ENCODE measurements at regions not wholly inside any gene's neighbourhood (a gene's known extent, or its start where the extent isn't known, plus 50 kb on each side); places are given as distances from the start of the nearest gene placed in this dataset.

DNA sequence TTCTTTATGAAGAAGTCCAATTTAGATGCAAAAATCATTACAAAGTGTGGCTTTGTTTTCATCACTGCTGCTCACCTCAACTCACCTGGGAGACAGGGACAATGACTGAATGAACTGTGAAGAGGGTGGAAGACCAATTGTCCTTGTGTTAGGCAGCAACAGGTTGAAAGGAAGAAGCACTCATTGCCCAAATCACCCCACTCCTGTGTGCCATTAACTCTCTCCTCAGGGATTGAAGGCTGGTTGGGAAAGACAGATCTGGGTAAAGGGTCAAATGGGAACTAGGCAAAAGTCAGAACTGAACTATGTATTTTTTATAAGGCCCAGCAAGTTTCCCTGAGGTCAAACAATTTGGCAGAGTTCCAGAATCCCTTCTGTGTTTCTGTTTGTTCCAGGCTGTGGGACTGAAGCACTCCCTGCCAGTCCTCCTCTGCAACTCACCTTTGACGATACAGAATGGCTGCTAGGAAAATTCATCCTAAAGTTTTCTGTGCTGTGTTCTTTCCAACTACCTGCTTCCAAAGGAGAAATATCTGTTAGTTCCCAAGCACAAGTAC, 68.6 kb upstream of the CCDC39 start:
- TF ChIP-seq, protein P1, sequence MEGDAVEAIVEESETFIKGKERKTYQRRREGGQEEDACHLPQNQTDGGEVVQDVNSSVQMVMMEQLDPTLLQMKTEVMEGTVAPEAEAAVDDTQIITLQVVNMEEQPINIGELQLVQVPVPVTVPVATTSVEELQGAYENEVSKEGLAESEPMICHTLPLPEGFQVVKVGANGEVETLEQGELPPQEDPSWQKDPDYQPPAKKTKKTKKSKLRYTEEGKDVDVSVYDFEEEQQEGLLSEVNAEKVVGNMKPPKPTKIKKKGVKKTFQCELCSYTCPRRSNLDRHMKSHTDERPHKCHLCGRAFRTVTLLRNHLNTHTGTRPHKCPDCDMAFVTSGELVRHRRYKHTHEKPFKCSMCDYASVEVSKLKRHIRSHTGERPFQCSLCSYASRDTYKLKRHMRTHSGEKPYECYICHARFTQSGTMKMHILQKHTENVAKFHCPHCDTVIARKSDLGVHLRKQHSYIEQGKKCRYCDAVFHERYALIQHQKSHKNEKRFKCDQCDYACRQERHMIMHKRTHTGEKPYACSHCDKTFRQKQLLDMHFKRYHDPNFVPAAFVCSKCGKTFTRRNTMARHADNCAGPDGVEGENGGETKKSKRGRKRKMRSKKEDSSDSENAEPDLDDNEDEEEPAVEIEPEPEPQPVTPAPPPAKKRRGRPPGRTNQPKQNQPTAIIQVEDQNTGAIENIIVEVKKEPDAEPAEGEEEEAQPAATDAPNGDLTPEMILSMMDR (IDR thresholded peaks at IDR 0.05; ENCODE audit: low read depth, low read length): no peak
- no peak for TF ChIP-seq EZH2phosphoT487 (IDR thresholded peaks at IDR 0.05; ENCODE audit: low read depth)
